COLO668 (cell line): ENCODE measurements at regions not wholly inside any gene's neighbourhood (a gene's known extent, or its start where the extent isn't known, plus 50 kb on each side); places are given as distances from the start of the nearest gene placed in this dataset.

Source experiments
- DNase-seq: peaks from one replicate; lab custom pipeline; 2025; ENCODE audit not compliant: unreplicated experiment; lab: John Stamatoyannopoulos, UW

GRCh38 chr1:18056545-18056944, 51.1 kb upstream of the IGSF21 start:
- DNase-seq = no peak

DNA sequence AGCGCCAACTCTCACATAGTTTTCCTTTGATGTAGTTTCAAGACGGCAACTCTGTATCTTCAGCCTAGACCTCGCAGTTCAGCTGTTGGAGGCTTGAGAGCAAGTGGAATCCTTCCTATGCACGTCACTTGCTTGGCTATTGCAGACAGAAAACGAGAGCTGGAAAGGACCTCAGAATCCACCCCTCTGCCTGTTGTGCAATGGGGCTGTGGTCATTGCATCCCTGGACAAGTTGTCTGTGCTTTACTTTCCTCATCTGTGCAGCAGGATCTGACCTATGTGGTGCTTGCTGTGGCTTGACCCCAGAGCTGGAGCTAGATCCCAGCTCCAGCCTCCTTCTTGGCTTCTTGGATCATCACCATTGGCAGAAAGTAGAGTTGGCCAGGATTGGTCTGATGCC, 50.0 kb upstream of the IGSF21 start:
- no peak for DNase-seq
